SK-N-SH treated with all-trans-retinoic acid at 6 μM for 48 hours (cell line): ENCODE measurements at regions not wholly inside any gene's neighbourhood (a gene's known extent, or its start where the extent isn't known, plus 50 kb on each side); places are given as distances from the start of the nearest gene placed in this dataset.

Experiments used
- ATAC-seq: fragments of 200-7000 bp; cut with Tn5 transposase; 3 replicates; pipeline ENCODE4 v1.9.1; 2020; ENCODE audit warnings: mild to moderate bottlenecking, moderate library complexity
- ARNTL ChIP-seq: fragments of 450-650 bp; formaldehyde crosslinking; IDR thresholded peaks from 2 replicates; pipeline ENCODE4 v1.5.0; 2020; ENCODE audit warnings: low read depth, mild to moderate bottlenecking, moderate library complexity, borderline replicate concordance
- BACH2 ChIP-seq: fragments of 250-450 bp; sonication (Bioruptor Pico); IDR thresholded peaks from 2 replicates; pipeline ENCODE4 v1.9.0; 2021; ENCODE audit warnings: mild to moderate bottlenecking, borderline replicate concordance
- CREB5 ChIP-seq: fragments of 250-450 bp; sonication (Bioruptor Pico); IDR thresholded peaks from 2 replicates; pipeline ENCODE4 v1.5.1; 2020; ENCODE audit warnings: low read depth, mild to moderate bottlenecking, moderate library complexity
- CSDC2 ChIP-seq: fragments of 250-450 bp; sonication (Bioruptor Pico); IDR thresholded peaks from 2 replicates; pipeline ENCODE4 v1.5.0; 2020; ENCODE audit warnings: mild to moderate bottlenecking, moderate library complexity
- GLIS3 ChIP-seq: fragments of 250-450 bp; sonication (Bioruptor Pico); IDR thresholded peaks from 2 replicates; pipeline ENCODE4 v1.5.0; 2020; ENCODE audit warnings: mild to moderate bottlenecking, moderate library complexity
- OSR1 ChIP-seq: fragments of 250-450 bp; sonication (Bioruptor Pico); IDR thresholded peaks from 2 replicates; pipeline ENCODE4 v1.8.0; 2022; ENCODE audit warnings: moderate library complexity, mild to moderate bottlenecking, inconsistent platforms
- PPARA ChIP-seq: fragments of 250-450 bp; sonication (Bioruptor Pico); IDR thresholded peaks from 2 replicates; pipeline ENCODE4 v1.5.0; 2020; ENCODE audit warnings: mild to moderate bottlenecking, borderline replicate concordance
- RARB ChIP-seq: fragments of 250-450 bp; sonication (Bioruptor Pico); IDR thresholded peaks from 2 replicates; pipeline ENCODE4 v1.8.0; 2021; ENCODE audit warnings: mild to moderate bottlenecking, moderate library complexity
- TCF4 ChIP-seq: fragments of 250-450 bp; sonication (Bioruptor Pico); IDR thresholded peaks from 2 replicates; pipeline ENCODE4 v1.8.0; 2021; ENCODE audit warnings: mild to moderate bottlenecking, moderate library complexity, borderline replicate concordance
- TOX ChIP-seq: fragments of 250-450 bp; sonication (Bioruptor Pico); IDR thresholded peaks from 2 replicates; pipeline ENCODE4 v1.8.0; 2021; ENCODE audit warnings: mild to moderate bottlenecking, moderate library complexity, borderline replicate concordance
- TSHZ2 ChIP-seq: fragments of 250-450 bp; sonication (Bioruptor Pico); IDR thresholded peaks from 2 replicates; pipeline ENCODE4 v1.5.0; 2020; ENCODE audit warnings: mild to moderate bottlenecking, moderate library complexity
- ZC3H10 ChIP-seq: fragments of 250-450 bp; sonication (Bioruptor Pico); IDR thresholded peaks from 2 replicates; pipeline ENCODE4 v1.5.1; 2021; ENCODE audit warnings: mild to moderate bottlenecking, moderate library complexity
- ZFP3 ChIP-seq: fragments of 250-450 bp; sonication (Bioruptor Pico); IDR thresholded peaks from 2 replicates; pipeline ENCODE4 v1.5.0; 2020; ENCODE audit warnings: mild to moderate bottlenecking, moderate library complexity
- ZNF565 ChIP-seq: fragments of 450-650 bp; formaldehyde crosslinking; conservative IDR thresholded peaks from 2 replicates; pipeline ENCODE4 v1.5.0; 2020; ENCODE audit warnings: low read depth, mild to moderate bottlenecking, moderate library complexity
- ZNF70 ChIP-seq: fragments of 450-650 bp; formaldehyde crosslinking; IDR thresholded peaks from 2 replicates; pipeline ENCODE4 v1.5.0; 2020; ENCODE audit warnings: mild to moderate bottlenecking, moderate library complexity
- ZNF8 ChIP-seq: fragments of 450-650 bp; formaldehyde crosslinking; IDR thresholded peaks from 2 replicates; pipeline ENCODE4 v1.5.0; 2020; ENCODE audit warnings: mild to moderate bottlenecking, moderate library complexity
- TF ChIP-seq, protein P1 (sequence below): fragments of 250-450 bp; sonication (Bioruptor Pico); IDR thresholded peaks from 2 replicates; pipeline ENCODE4 v1.8.0; 2020; ENCODE audit warnings: mild to moderate bottlenecking, moderate library complexity, borderline replicate concordance
- TF ChIP-seq, protein P2 (sequence below): fragments of 250-450 bp; sonication (Bioruptor Pico); IDR thresholded peaks from 2 replicates; pipeline ENCODE4 v1.5.1; 2021; ENCODE audit warnings: mild to moderate bottlenecking, moderate library complexity

DNA sequence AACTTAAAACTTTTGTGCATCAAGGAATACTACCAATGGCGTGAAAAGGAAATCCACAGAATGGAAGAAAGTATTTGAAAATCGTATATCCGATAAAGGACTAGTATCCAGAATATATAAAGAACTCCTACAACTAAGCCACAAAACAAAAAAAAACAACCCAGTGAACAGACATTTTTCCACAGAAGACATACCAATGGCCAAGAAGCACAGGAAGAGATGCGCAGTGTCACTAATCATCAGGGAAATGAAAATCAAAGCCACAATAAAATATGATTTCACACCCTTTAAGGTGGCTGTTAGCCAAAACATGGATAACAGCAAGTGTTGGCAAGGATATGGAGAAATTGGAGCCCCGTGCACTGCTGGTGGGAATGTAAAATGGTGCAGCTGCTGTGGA is 203.3 kb downstream of the SEC14L1 start:
- no peak for TF ChIP-seq GLIS3 (CRISPR knock-in tag)
- TF ChIP-seq, protein P1, sequence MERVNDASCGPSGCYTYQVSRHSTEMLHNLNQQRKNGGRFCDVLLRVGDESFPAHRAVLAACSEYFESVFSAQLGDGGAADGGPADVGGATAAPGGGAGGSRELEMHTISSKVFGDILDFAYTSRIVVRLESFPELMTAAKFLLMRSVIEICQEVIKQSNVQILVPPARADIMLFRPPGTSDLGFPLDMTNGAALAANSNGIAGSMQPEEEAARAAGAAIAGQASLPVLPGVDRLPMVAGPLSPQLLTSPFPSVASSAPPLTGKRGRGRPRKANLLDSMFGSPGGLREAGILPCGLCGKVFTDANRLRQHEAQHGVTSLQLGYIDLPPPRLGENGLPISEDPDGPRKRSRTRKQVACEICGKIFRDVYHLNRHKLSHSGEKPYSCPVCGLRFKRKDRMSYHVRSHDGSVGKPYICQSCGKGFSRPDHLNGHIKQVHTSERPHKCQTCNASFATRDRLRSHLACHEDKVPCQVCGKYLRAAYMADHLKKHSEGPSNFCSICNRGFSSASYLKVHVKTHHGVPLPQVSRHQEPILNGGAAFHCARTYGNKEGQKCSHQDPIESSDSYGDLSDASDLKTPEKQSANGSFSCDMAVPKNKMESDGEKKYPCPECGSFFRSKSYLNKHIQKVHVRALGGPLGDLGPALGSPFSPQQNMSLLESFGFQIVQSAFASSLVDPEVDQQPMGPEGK (CRISPR knock-in tag): no peak
- TF ChIP-seq ZNF8 (CRISPR knock-in tag): no peak
- no peak for TF ChIP-seq RARB (CRISPR knock-in tag)
- TF ChIP-seq CREB5: no peak
- no peak for TF ChIP-seq ZC3H10 (CRISPR knock-in tag)
- TF ChIP-seq, all 23 proteins: peak for 0

DNA sequence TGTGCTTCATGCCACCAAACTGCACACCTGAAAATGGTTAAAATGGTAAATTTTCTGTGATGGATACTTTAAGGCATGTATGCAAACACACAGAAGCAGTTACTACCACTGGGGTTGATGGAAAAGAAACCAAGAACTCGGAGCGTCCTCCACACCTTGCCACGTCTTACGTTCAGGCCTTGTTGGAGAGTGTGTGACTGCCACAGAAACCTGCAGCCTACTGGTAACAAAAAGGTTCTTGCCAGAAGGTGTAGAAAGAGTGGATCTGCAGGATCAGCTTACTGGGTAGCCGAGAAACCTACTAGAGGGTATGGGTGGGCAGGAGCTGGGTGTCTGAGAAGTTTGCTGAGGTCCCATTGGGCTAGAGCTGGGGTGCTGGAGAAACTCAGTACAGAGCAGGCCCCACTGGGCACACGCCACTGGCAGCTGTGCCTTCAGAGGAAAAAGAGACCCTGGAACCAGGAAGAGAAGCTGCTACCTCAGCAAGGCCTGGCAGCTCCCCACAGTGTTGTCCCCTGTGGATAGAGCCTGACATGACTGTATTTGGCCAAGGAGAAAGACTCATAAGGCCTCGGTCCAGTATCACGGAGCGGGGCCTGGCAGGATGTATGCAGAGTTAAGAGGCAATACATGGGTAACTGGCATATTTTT is 204.6 kb downstream of the SEC14L1 start:
- ATAC-seq: no peak; the same call in 2 of the 3 replicates
- TF ChIP-seq TOX (CRISPR knock-in tag) (no peak), ZNF70 (CRISPR knock-in tag) (no peak), ZNF8 (CRISPR knock-in tag) (no peak), OSR1 (CRISPR knock-in tag) (no peak), CREB5 (no peak), BACH2 (CRISPR knock-in tag) (no peak), TCF4 (CRISPR knock-in tag) (no peak), ZNF565 (CRISPR knock-in tag) (no peak), GLIS3 (CRISPR knock-in tag) (no peak), TSHZ2 (no peak)
- TF ChIP-seq, protein P1 (CRISPR knock-in tag): no peak

More for the DNA sequence above, 203.3 kb downstream of the SEC14L1 start:
- no peak for ATAC-seq

GRCh38 chr17:77346765-77347164 is 206.0 kb downstream of the SEC14L1 start:
- ATAC-seq: no peak
- TF ChIP-seq, protein P1 (CRISPR knock-in tag): no peak
- TF ChIP-seq ZNF70 (CRISPR knock-in tag): no peak
- no peak for TF ChIP-seq ZC3H10 (CRISPR knock-in tag)
- no peak for TF ChIP-seq CSDC2 (CRISPR knock-in tag)
- TF ChIP-seq PPARA (CRISPR knock-in tag): no peak
- TF ChIP-seq ZFP3 (CRISPR knock-in tag): no peak
- TF ChIP-seq ZNF565 (CRISPR knock-in tag): no peak
- TF ChIP-seq OSR1 (CRISPR knock-in tag): no peak
- no peak for TF ChIP-seq ARNTL (CRISPR knock-in tag)
- TF ChIP-seq ZNF8 (CRISPR knock-in tag): no peak
- TF ChIP-seq, protein P2, sequence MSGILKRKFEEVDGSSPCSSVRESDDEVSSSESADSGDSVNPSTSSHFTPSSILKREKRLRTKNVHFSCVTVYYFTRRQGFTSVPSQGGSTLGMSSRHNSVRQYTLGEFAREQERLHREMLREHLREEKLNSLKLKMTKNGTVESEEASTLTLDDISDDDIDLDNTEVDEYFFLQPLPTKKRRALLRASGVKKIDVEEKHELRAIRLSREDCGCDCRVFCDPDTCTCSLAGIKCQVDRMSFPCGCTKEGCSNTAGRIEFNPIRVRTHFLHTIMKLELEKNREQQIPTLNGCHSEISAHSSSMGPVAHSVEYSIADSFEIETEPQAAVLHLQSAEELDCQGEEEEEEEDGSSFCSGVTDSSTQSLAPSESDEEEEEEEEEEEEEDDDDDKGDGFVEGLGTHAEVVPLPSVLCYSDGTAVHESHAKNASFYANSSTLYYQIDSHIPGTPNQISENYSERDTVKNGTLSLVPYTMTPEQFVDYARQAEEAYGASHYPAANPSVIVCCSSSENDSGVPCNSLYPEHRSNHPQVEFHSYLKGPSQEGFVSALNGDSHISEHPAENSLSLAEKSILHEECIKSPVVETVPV (CRISPR knock-in tag): no peak
